HEK293 (cell line): ENCODE measurements at regions not wholly inside any gene's neighbourhood (a gene's known extent, or its start where the extent isn't known, plus 50 kb on each side); places are given as distances from the start of the nearest gene placed in this dataset.

Source experiments
- CTCF ChIP-seq: fragments of 450-650 bp; formaldehyde crosslinking; IDR thresholded peaks from 2 replicates; pipeline ENCODE4 v1.5.1; 2016; ENCODE audit warnings: missing biosample characterization, missing genetic modification characterization
- GFI1B ChIP-seq: fragments of 450-650 bp; formaldehyde crosslinking; IDR thresholded peaks from 2 replicates; pipeline ENCODE4 v1.5.1; 2016; ENCODE audit warnings: missing biosample characterization, missing genetic modification characterization
- IKZF3 ChIP-seq: fragments of 450-650 bp; IDR thresholded peaks from 2 replicates; pipeline ENCODE4 v1.5.0; 2018; ENCODE audit warnings: missing biosample characterization, mild to moderate bottlenecking, missing genetic modification characterization, moderate library complexity
- PRDM1 ChIP-seq: fragments of 450-650 bp; formaldehyde crosslinking; IDR thresholded peaks from 2 replicates; pipeline ENCODE4; 2016; ENCODE audit warnings: missing biosample characterization, missing genetic modification characterization
- REST ChIP-seq: fragments of 450-650 bp; formaldehyde crosslinking; IDR thresholded peaks from 2 replicates; pipeline ENCODE4 v1.5.1; 2016; ENCODE audit warnings: missing biosample characterization, missing genetic modification characterization
- YY1 ChIP-seq: fragments of 450-650 bp; formaldehyde crosslinking; IDR thresholded peaks from 2 replicates; pipeline ENCODE4 v1.5.1; 2018; ENCODE audit warnings: missing biosample characterization, missing genetic modification characterization
- ZBTB17 ChIP-seq: fragments of 450-650 bp; formaldehyde crosslinking; IDR thresholded peaks from 2 replicates; pipeline ENCODE4 v1.5.1; 2016; ENCODE audit warnings: missing biosample characterization, missing genetic modification characterization
- ZSCAN5A ChIP-seq: fragments of 450-650 bp; formaldehyde crosslinking; IDR thresholded peaks from 2 replicates; pipeline ENCODE4 v1.5.1; 2016; ENCODE audit warnings: missing biosample characterization, missing genetic modification characterization
- TF ChIP-seq, protein P1 (sequence below): fragments of 450-650 bp; formaldehyde crosslinking; IDR thresholded peaks from 2 replicates; pipeline ENCODE4 v1.5.1; 2016; ENCODE audit warnings: missing biosample characterization, missing genetic modification characterization

GRCh38 chr16:82384017-82384416 lies 214.0 kb upstream of the MPHOSPH6 start:
- TF ChIP-seq YY1: no peak
- TF ChIP-seq CTCF (tag by site-specific recombination): no peak
- no peak for TF ChIP-seq ZBTB17 (tag by site-specific recombination)
- no peak for TF ChIP-seq ZSCAN5A
- no peak for TF ChIP-seq GFI1B (tag by site-specific recombination)
- TF ChIP-seq IKZF3 (tag by site-specific recombination): no peak
- TF ChIP-seq, protein P1, sequence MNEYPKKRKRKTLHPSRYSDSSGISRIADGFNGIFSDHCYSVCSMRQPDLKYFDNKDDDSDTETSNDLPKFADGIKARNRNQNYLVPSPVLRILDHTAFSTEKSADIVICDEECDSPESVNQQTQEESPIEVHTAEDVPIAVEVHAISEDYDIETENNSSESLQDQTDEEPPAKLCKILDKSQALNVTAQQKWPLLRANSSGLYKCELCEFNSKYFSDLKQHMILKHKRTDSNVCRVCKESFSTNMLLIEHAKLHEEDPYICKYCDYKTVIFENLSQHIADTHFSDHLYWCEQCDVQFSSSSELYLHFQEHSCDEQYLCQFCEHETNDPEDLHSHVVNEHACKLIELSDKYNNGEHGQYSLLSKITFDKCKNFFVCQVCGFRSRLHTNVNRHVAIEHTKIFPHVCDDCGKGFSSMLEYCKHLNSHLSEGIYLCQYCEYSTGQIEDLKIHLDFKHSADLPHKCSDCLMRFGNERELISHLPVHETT (tag by site-specific recombination): no peak
- no peak for TF ChIP-seq PRDM1 (tag by site-specific recombination)
- TF ChIP-seq REST (tag by site-specific recombination): no peak
